GM12891 (cell line): ENCODE measurements at regions not wholly inside any gene's neighbourhood (a gene's known extent, or its start where the extent isn't known, plus 50 kb on each side); places are given as distances from the start of the nearest gene placed in this dataset.

Experiments
- POLR2A ChIP-seq: IDR thresholded peaks from 2 replicates; pipeline ENCODE4 v1.6.1; 2011; ENCODE audit warnings: low read depth, low read length, control low read depth
- POLR2AphosphoS5 ChIP-seq: IDR thresholded peaks from 2 replicates; pipeline ENCODE4 v1.6.1; 2011; ENCODE audit warnings: low read depth, low read length, control low read depth

DNA sequence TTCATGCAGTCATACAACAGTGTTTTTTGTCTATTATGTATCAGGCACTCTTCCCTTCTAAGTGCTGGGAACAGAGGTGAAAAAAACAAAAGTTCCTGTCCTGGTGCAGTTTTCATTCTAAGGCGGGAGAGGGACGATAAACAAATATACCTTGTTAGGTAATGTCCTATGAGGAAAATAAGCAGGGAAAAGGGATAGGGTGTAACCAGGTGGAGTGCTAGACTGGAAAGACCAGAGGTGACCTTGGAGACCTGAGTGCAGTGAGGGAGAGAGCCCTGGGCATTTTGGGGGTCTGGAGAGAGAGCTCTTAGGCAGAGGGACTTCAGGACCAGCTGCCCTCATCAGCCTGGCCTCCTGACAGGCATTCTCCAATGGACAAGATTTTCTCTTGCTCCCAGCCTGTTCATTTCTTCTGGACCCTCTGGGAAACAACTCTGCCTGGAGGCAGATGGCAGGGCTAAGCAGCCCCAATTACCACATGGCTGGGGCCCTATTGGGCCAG is 97.2 kb upstream of the TJP1 start:
- no peak for TF ChIP-seq POLR2A
- TF ChIP-seq POLR2AphosphoS5: no peak
